GM11168 (cell line): ENCODE measurements at regions not wholly inside any gene's neighbourhood (a gene's known extent, or its start where the extent isn't known, plus 50 kb on each side); places are given as distances from the start of the nearest gene placed in this dataset.

Experiments
- in situ Hi-C: fragments of 300-500 bp; cut with MboI; formaldehyde crosslinking; loops from one replicate; pipeline ENCODE4 v1.12.0; 2022; ENCODE audit warnings: low sequenced_read_pairs; ENCODE audit not compliant: unreplicated experiment

GRCh38 chr11:116698080-116698479 is 74.7 kb downstream of the BUD13 start:
- in situ Hi-C loops: no loop called here

GRCh38 chr11:116697639-116698038 is 75.1 kb downstream of the BUD13 start:
- in situ Hi-C loops: no loop called here

- in situ Hi-C loops: no loop called here
These were observed 75.8 kb downstream of the BUD13 start for GRCh38 chr11:116697011-116697410.

GRCh38 chr11:116696381-116696941 is 76.3 kb downstream of the BUD13 start:
- in situ Hi-C loops: no loop called here

GRCh38 chr11:116695657-116696254 is 77.0 kb downstream of the BUD13 start:
- in situ Hi-C loops: no loop called here

GRCh38 chr11:116694815-116695590 is 77.8 kb downstream of the BUD13 start:
- in situ Hi-C loops: no loop called here

GRCh38 chr11:116694349-116694725 is 78.5 kb downstream of the BUD13 start:
- in situ Hi-C loops: no loop called here

GRCh38 chr11:116693593-116694348 is 79.0 kb downstream of the BUD13 start:
- in situ Hi-C loops: no loop called here

- in situ Hi-C loops: no loop called here
These were observed 79.7 kb downstream of the BUD13 start for GRCh38 chr11:116693102-116693570.

- in situ Hi-C loops: no loop called here
These were observed 80.3 kb downstream of the BUD13 start for GRCh38 chr11:116692318-116693101.

GRCh38 chr11:116691771-116692177 is 81.0 kb downstream of the BUD13 start:
- in situ Hi-C loops: no loop called here

GRCh38 chr11:116690611-116691010 is 82.2 kb downstream of the BUD13 start:
- in situ Hi-C loops: no loop called here

- in situ Hi-C loops: no loop called here
These were observed 83.2 kb downstream of the BUD13 start for GRCh38 chr11:116689413-116690127.

- in situ Hi-C loops: no loop called here
These were observed 84.6 kb downstream of the BUD13 start for GRCh38 chr11:116688202-116688540.

- in situ Hi-C loops: no loop called here
These were observed 85.2 kb downstream of the BUD13 start for GRCh38 chr11:116687458-116688201.

GRCh38 chr11:116686866-116687265 is 85.9 kb downstream of the BUD13 start:
- in situ Hi-C loops: no loop called here

- in situ Hi-C loops: no loop called here
These were observed 88.8 kb downstream of the BUD13 start for GRCh38 chr11:116683982-116684381.

- in situ Hi-C loops: no loop called here
These were observed 92.2 kb downstream of the BUD13 start for GRCh38 chr11:116680349-116681125.
